PC-9 (cell line): ENCODE measurements at regions not wholly inside any gene's neighbourhood (a gene's known extent, or its start where the extent isn't known, plus 50 kb on each side); places are given as distances from the start of the nearest gene placed in this dataset.

ENCODE experiments used
- BruUV-seq: library from RNA; stranded (reverse); fragments of 400-500 nt; replicated peaks from 2 replicates; lab custom pipeline; 2021; lab: Mats Ljungman, UMichigan
- CTCF ChIA-PET: fragments of 300-600 bp; sonication (Branson Sonifier 250); formaldehyde crosslinking; loops from one replicate; lab custom pipeline; 2022; ENCODE audit warnings: antibody characterized with exemption; lab: Charles Lee
- POLR2A ChIA-PET: fragments of 300-600 bp; sonication (Branson Sonifier 250); formaldehyde crosslinking; loops from one replicate; lab custom pipeline; 2022; ENCODE audit warnings: antibody characterized with exemption; ENCODE audit not compliant: unreplicated experiment; lab: Charles Lee
- DNase-seq, 2 experiments: peaks; one replicate each; pipeline versions ENCODE4 v3.0.0 to v3.0.0-alpha.2; 2015 to 2022; ENCODE audit warnings: mixed read lengths in 1 of 2
- H2AFZ ChIP-seq: fragments of 200-600 bp; sonication (generic); 2 replicates; pipeline ENCODE4 v1.8.1; 2017; ENCODE audit warnings: antibody characterized with exemption
- H3F3A ChIP-seq: fragments of 200-600 bp; sonication (generic); 2 replicates; pipeline ENCODE4 v1.8.1; 2017; ENCODE audit warnings: antibody characterized with exemption, mild to moderate bottlenecking, low read depth; ENCODE audit not compliant: insufficient read depth
- H3K27ac ChIP-seq: fragments of 200-600 bp; sonication (generic); 2 replicates; pipeline ENCODE4 v1.6.1; 2016; ENCODE audit warnings: mixed run types
- H3K27me3 ChIP-seq: fragments of 200-600 bp; sonication (generic); 2 replicates; pipeline ENCODE4 v1.6.1; 2016; ENCODE audit warnings: low read depth, mixed run types; ENCODE audit not compliant: insufficient read depth
- H3K36me3 ChIP-seq: fragments of 200-600 bp; sonication (generic); 2 replicates; pipeline ENCODE4 v1.6.1; 2016; ENCODE audit warnings: low read depth, mixed run types
- H3K4me1 ChIP-seq: fragments of 200-600 bp; sonication (generic); replicated peaks from 2 replicates; pipeline ENCODE4 v1.6.1; 2016; ENCODE audit warnings: mixed run types; ENCODE audit not compliant: insufficient read depth
- H3K4me2 ChIP-seq: fragments of 200-600 bp; sonication (generic); 2 replicates; pipeline ENCODE4 v1.6.1; 2017; ENCODE audit warnings: mixed run types
- H3K4me3 ChIP-seq: fragments of 200-600 bp; sonication (generic); 2 replicates; pipeline ENCODE4 v1.6.1; 2016; ENCODE audit warnings: mixed run types
- H3K79me2 ChIP-seq: fragments of 200-600 bp; sonication (generic); 2 replicates; pipeline ENCODE4 v1.6.1; 2017; ENCODE audit warnings: low read depth, mixed run types
- H3K9me2 ChIP-seq: fragments of 200-600 bp; sonication (generic); 2 replicates; pipeline ENCODE4 v1.8.1; 2017; ENCODE audit warnings: mild to moderate bottlenecking; ENCODE audit not compliant: insufficient read depth
- H3K9me3 ChIP-seq: fragments of 200-600 bp; sonication (generic); 2 replicates; pipeline ENCODE4 v1.8.1; 2016; ENCODE audit warnings: low read depth; ENCODE audit not compliant: insufficient read depth
- H4K20me1 ChIP-seq: fragments of 200-600 bp; sonication (generic); 2 replicates; pipeline ENCODE4 v1.8.1; 2017; ENCODE audit not compliant: insufficient read depth
- EZH2 ChIP-seq: fragments of 200-600 bp; sonication (generic); IDR thresholded peaks from 2 replicates; pipeline ENCODE4 v1.8.0; 2017; ENCODE audit warnings: antibody characterized with exemption, low read depth
- intact Hi-C: fragments of 100-400 bp; cut with micrococcal nuclease; formaldehyde crosslinking; loops from one replicate; pipeline ENCODE4 v1.10.0; 2022; ENCODE audit not compliant: unreplicated experiment
- TF ChIP-seq, protein P1 (sequence below): fragments of 200-600 bp; sonication (generic); conservative IDR thresholded peaks from 2 replicates; pipeline ENCODE4 v1.6.1; 2017; ENCODE audit warnings: mixed run types, antibody characterized with exemption, mild to moderate bottlenecking, moderate library complexity

DNA sequence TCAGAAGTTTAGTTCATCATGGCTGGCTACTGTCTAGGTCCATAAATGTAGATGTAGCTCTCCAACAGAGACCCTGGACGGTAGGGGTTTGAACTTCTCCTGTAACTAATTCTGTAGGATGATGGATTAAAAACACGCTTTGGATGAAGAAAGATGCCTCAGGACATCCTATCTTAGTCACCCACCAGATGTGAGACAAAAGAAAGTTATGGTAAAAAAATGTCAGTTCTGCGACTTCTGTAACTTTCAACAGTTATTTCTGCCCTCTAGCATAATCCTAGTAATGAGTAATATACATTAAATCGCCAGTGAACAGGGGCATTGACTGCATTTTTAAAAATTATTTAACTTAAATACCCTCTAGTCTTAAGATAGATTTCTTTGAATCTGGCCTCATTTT lies 210.1 kb upstream of the LRATD1 start:
- H3F3A ChIP-seq = no peaks in the 10 kb centered on the region
- TF ChIP-seq, protein P1, sequence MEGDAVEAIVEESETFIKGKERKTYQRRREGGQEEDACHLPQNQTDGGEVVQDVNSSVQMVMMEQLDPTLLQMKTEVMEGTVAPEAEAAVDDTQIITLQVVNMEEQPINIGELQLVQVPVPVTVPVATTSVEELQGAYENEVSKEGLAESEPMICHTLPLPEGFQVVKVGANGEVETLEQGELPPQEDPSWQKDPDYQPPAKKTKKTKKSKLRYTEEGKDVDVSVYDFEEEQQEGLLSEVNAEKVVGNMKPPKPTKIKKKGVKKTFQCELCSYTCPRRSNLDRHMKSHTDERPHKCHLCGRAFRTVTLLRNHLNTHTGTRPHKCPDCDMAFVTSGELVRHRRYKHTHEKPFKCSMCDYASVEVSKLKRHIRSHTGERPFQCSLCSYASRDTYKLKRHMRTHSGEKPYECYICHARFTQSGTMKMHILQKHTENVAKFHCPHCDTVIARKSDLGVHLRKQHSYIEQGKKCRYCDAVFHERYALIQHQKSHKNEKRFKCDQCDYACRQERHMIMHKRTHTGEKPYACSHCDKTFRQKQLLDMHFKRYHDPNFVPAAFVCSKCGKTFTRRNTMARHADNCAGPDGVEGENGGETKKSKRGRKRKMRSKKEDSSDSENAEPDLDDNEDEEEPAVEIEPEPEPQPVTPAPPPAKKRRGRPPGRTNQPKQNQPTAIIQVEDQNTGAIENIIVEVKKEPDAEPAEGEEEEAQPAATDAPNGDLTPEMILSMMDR = no peak
- no peak for TF ChIP-seq EZH2
- H3K36me3 ChIP-seq = no peaks in the 10 kb centered on the region
- H4K20me1 ChIP-seq = no peaks in the 10 kb centered on the region
- H3K79me2 ChIP-seq = no peaks in the 10 kb centered on the region
- intact Hi-C loops = no loop called here
- H3K9me2 ChIP-seq = no peaks in the 10 kb centered on the region; the same call in 1 of the 2 replicates
- no peak for DNase-seq
- no peak overlapping the region for H3K27ac ChIP-seq
- H3K27me3 ChIP-seq = no peaks in the 10 kb centered on the region
- BruUV-seq = no TSS peak
- no peak overlapping the region for H3K4me3 ChIP-seq
- no peaks in the 10 kb centered on the region for H3K9me3 ChIP-seq
- H2AFZ ChIP-seq = no peak overlapping the region
- POLR2A ChIA-PET = no interaction called here
- CTCF ChIA-PET = no interaction called here
- H3K4me1 ChIP-seq = no peaks in the 10 kb centered on the region
- no peak overlapping the region for H3K4me2 ChIP-seq

DNA sequence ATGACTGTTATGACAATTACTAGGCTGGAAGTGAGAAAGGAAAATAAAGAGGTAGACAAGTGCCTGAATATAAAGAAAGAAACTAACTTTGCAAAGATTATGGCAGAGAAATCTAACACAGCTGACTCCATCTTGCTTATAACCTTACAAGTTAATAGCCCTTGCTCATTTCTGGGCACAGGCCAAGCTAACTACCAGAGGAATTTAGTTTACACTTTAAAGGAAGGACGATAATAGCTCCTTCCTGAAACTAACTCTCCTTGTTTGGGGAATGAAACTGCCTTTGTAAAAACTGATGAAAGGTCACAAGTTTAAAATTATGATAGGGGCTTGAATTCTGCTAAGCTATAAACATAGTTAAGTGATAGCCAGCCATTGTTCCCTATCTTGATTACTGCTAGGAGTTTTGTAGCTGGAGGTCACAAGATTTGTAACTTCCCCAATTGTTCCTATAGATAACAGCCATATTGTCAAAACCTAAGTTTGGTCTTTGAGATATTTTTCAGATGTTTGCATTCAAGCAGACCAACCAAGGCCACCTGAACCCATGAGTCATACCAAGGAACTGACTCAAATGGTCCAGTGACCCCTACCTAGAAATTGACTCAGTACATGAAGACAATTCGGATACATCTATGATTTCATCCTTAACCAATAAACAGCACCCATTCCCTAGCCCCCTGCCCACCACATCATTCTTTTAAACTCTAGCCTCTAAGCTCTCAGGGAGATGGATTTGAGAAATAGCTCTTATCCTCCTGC lies 209.2 kb upstream of the LRATD1 start:
- no peaks in the 10 kb centered on the region for H3K4me1 ChIP-seq
- TF ChIP-seq, protein P1 = no peak
- TF ChIP-seq EZH2 = no peak
- no peak overlapping the region for H3K4me2 ChIP-seq
- no peaks in the 10 kb centered on the region for H3K79me2 ChIP-seq
- no peak overlapping the region for H3K27ac ChIP-seq
- BruUV-seq = no TSS peak
- no peak for DNase-seq
- ChIA-PET CTCF (no interaction called here), POLR2A (no interaction called here)
- no peaks in the 10 kb centered on the region for H3K36me3 ChIP-seq
- intact Hi-C loops = no loop called here
- no peaks in the 10 kb centered on the region for H3K27me3 ChIP-seq
- no peaks in the 10 kb centered on the region for H4K20me1 ChIP-seq
- H3K9me2 ChIP-seq = no peaks in the 10 kb centered on the region; the same call in 1 of the 2 replicates
- no peak overlapping the region for H2AFZ ChIP-seq
- no peaks in the 10 kb centered on the region for H3F3A ChIP-seq
- no peak overlapping the region for H3K4me3 ChIP-seq
- H3K9me3 ChIP-seq = no peaks in the 10 kb centered on the region

DNA sequence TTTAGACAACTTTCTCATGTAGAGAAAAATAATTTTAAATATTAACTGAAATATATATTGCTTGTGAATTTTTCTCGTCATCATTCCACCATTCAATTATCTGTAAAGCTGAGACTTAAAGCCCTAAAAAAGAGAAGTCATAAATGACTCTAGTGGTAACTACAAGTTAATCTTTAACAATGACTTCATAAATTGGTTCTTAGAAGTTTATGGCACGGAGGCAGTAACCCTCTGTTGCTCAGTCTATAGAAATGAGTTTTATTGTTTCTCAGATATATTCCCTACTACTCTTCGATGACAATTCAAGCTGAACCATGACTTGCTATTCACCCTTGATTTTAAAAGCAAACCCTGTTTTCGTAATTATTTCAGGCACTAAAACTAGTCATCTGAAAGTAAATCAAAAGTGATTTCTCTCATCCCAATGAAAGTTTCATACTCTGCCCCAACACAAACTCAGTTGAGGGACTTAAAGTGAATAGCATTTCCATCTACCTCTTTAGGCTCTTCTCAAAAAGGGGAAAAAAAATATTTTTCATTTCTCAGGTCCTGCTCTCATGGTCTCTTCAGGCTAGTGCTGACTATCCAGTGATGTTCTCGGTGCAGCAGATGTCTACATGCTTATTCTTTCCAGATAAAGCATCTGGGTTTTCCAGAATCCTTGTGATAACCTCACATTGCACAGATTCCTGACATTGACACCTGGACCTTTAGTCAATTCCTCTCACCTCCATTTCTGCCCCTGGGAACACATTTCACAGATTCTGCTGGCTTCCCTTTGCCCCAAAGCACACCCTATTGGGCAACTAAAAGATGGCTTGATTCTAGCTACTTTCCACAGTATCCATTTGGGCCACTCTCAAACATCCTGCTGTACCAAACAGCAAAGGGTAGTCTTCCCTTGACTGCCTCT lies 207.8 kb upstream of the LRATD1 start:
- TF ChIP-seq, protein P1 = no peak
- TF ChIP-seq EZH2 = no peak
- Histone ChIP-seq H3K4me2 (no peak overlapping the region), H3K4me3 (no peak overlapping the region), H3K79me2 (no peaks in the 10 kb centered on the region), H3K36me3 (no peaks in the 10 kb centered on the region), H3F3A (no peaks in the 10 kb centered on the region), H3K9me2 (no peaks in the 10 kb centered on the region; the same call in 1 of the 2 replicates), H3K27ac (no peak overlapping the region), H3K4me1 (no peaks in the 10 kb centered on the region), H3K9me3 (no peaks in the 10 kb centered on the region), H4K20me1 (no peaks in the 10 kb centered on the region), H2AFZ (no peak overlapping the region), H3K27me3 (no peaks in the 10 kb centered on the region)
- ChIA-PET CTCF (no interaction called here), POLR2A (no interaction called here)
- no peak for DNase-seq
- no TSS peak for BruUV-seq
- intact Hi-C loops = no loop called here
